SK-N-MC (cell line): ENCODE measurements at regions not wholly inside any gene's neighbourhood (a gene's known extent, or its start where the extent isn't known, plus 50 kb on each side); places are given as distances from the start of the nearest gene placed in this dataset.

Experiments used
- EZH2 ChIP-seq: fragments of 200-600 bp; sonication (generic); IDR thresholded peaks from one replicate; pipeline ENCODE4 v1.6.1; 2017; ENCODE audit warnings: antibody characterized with exemption
- POLR2AphosphoS5 ChIP-seq: IDR thresholded peaks from 2 replicates; pipeline ENCODE4 v1.6.1; 2012; ENCODE audit warnings: mild to moderate bottlenecking, low read depth, low read length, borderline replicate concordance

- TF ChIP-seq EZH2 (no peak), POLR2AphosphoS5 (no peak)
These were observed 299.2 kb downstream of the LTN1 start for GRCh38 chr21:28693476-28693875.
